ENCODE measurements at regions not wholly inside any gene's neighbourhood (a gene's known extent, or its start where the extent isn't known, plus 50 kb on each side); places are given as distances from the start of the nearest gene placed in this dataset.
A peak's percentile ranks its signal among the peaks of the same experiment; 100 is the strongest.

GRCh38 chr2:66854298-66854697, 419.4 kb downstream of the MEIS1 start:
- no peak overlapping the region for H3K4me3 ChIP-seq (replicated peaks in 1 of 2; ENCODE audit: low read depth in 2 of 2, low read length in 2 of 2)
- TF ChIP-seq CTCF (IDR thresholded peaks at IDR 0.05; ENCODE audit: low read depth, low read length): no peak
- DNase-seq (ENCODE audit: low read depth in 2 of 2): peak in 1 of 2 donors; percentile 49

GRCh38 chr2:66862885-66863650, 428.1 kb downstream of the MEIS1 start:
- H3K4me3 ChIP-seq (replicated peaks in 1 of 2; ENCODE audit: low read depth in 2 of 2, low read length in 2 of 2): no peak overlapping the region
- TF ChIP-seq CTCF (IDR thresholded peaks at IDR 0.05; ENCODE audit: low read depth, low read length): no peak

GRCh38 chr2:66865161-66865560, 430.2 kb downstream of the MEIS1 start:
- no peak overlapping the region for H3K4me3 ChIP-seq (replicated peaks in 1 of 2; ENCODE audit: low read depth in 2 of 2, low read length in 2 of 2)
- TF ChIP-seq CTCF (IDR thresholded peaks at IDR 0.05; ENCODE audit: low read depth, low read length): no peak
- DNase-seq (ENCODE audit: low read depth in 2 of 2): no peak

More at GRCh38 chr2:66862885-66863650, 428.1 kb downstream of the MEIS1 start:
- DNase-seq (ENCODE audit: low read depth in 2 of 2): peak; percentile 77 to 87

GRCh38 chr2:66866331-66867062, 431.6 kb downstream of the MEIS1 start:
- H3K4me3 ChIP-seq (replicated peaks in 1 of 2; ENCODE audit: low read depth in 2 of 2, low read length in 2 of 2): no peak overlapping the region
- TF ChIP-seq CTCF (IDR thresholded peaks at IDR 0.05; ENCODE audit: low read depth, low read length): no peak
- DNase-seq (ENCODE audit: low read depth in 2 of 2): peak in 1 of 2 donors; percentile 28

GRCh38 chr2:66867063-66867441, 432.1 kb downstream of the MEIS1 start:
- TF ChIP-seq CTCF (IDR thresholded peaks at IDR 0.05; ENCODE audit: low read depth, low read length): no peak
- DNase-seq (ENCODE audit: low read depth in 2 of 2): peak in 1 of 2 donors; percentile 61
- no peak overlapping the region for H3K4me3 ChIP-seq (replicated peaks in 1 of 2; ENCODE audit: low read depth in 2 of 2, low read length in 2 of 2)

GRCh38 chr2:66869076-66869475, 434.2 kb downstream of the MEIS1 start:
- DNase-seq (ENCODE audit: low read depth in 2 of 2): peak; percentile 52 to 89
- H3K4me3 ChIP-seq (replicated peaks in 1 of 2; ENCODE audit: low read depth in 2 of 2, low read length in 2 of 2): no peak overlapping the region
- TF ChIP-seq CTCF (IDR thresholded peaks at IDR 0.05; ENCODE audit: low read depth, low read length): no peak
